ENCODE measurements at regions not wholly inside any gene's neighbourhood (a gene's known extent, or its start where the extent isn't known, plus 50 kb on each side); places are given as distances from the start of the nearest gene placed in this dataset.

DNA sequence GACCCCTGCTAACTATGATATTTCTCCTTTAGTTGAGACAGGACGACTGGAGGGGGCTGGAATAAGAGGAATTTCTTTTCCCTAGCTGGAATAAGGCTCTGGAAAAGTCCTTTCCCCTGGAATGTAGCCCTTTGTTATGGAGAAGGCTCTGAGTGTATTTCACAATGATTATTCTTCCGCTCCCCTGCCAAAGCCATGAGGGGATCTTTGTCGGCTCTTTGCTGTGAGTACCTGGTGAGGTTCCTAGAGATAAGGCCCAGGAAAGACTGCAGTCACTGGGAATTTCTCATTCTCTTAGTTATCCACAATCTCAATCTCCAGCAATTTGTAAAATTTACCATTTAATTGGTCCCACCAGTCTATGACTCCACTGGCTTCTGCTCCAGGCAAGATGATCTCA lies 340.2 kb upstream of the HNRNPA3 start:
- H3K4me3 ChIP-seq (ENCODE audit: low read depth in 2 of 2, low read length in 2 of 2): no peak overlapping the region
- no peak for ATAC-seq
- ChIA-PET CTCF (no interaction called here), POLR2A (no interaction called here)
- in situ Hi-C loops (cut with HindIII; ENCODE audit: low pct_unique_long_range_greater_than_20kb, low sequenced_read_pairs) (no loop called here), intact Hi-C loops (cut with micrococcal nuclease; ENCODE audit: unreplicated experiment) (no loop called here)
- H3K9me3 ChIP-seq (ENCODE audit: control insufficient read depth, insufficient read depth, low read depth, low read length): no peaks in the 10 kb centered on the region
- H3K4me1 ChIP-seq (ENCODE audit: control insufficient read depth, insufficient read depth, low read length): no peaks in the 10 kb centered on the region
- BruUV-seq (replicated peaks): no TSS peak
- no peaks in the 10 kb centered on the region for H3K27me3 ChIP-seq (ENCODE audit: control insufficient read depth, insufficient read depth, low read length)
- no peaks in the 10 kb centered on the region for H3K36me3 ChIP-seq (ENCODE audit: control insufficient read depth, insufficient read depth, low read length)
- DNase-seq (ENCODE audit: low read depth, low spot score): no peak
- no peak overlapping the region for H3K27ac ChIP-seq (ENCODE audit: low read length)
- TF ChIP-seq POLR2AphosphoS5 (IDR thresholded peaks at IDR 0.05; ENCODE audit: low read depth, low read length): no peak
- TF ChIP-seq, protein P1, sequence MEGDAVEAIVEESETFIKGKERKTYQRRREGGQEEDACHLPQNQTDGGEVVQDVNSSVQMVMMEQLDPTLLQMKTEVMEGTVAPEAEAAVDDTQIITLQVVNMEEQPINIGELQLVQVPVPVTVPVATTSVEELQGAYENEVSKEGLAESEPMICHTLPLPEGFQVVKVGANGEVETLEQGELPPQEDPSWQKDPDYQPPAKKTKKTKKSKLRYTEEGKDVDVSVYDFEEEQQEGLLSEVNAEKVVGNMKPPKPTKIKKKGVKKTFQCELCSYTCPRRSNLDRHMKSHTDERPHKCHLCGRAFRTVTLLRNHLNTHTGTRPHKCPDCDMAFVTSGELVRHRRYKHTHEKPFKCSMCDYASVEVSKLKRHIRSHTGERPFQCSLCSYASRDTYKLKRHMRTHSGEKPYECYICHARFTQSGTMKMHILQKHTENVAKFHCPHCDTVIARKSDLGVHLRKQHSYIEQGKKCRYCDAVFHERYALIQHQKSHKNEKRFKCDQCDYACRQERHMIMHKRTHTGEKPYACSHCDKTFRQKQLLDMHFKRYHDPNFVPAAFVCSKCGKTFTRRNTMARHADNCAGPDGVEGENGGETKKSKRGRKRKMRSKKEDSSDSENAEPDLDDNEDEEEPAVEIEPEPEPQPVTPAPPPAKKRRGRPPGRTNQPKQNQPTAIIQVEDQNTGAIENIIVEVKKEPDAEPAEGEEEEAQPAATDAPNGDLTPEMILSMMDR (IDR thresholded peaks at IDR 0.05): no peak
- TF ChIP-seq TCF7L2 (IDR thresholded peaks at IDR 0.05; ENCODE audit: low read depth, low read length): no peak
- TF ChIP-seq SIN3A (IDR thresholded peaks at IDR 0.05; ENCODE audit: borderline replicate concordance, insufficient read depth, low read depth, low read length): no peak
- TF ChIP-seq, protein P2, sequence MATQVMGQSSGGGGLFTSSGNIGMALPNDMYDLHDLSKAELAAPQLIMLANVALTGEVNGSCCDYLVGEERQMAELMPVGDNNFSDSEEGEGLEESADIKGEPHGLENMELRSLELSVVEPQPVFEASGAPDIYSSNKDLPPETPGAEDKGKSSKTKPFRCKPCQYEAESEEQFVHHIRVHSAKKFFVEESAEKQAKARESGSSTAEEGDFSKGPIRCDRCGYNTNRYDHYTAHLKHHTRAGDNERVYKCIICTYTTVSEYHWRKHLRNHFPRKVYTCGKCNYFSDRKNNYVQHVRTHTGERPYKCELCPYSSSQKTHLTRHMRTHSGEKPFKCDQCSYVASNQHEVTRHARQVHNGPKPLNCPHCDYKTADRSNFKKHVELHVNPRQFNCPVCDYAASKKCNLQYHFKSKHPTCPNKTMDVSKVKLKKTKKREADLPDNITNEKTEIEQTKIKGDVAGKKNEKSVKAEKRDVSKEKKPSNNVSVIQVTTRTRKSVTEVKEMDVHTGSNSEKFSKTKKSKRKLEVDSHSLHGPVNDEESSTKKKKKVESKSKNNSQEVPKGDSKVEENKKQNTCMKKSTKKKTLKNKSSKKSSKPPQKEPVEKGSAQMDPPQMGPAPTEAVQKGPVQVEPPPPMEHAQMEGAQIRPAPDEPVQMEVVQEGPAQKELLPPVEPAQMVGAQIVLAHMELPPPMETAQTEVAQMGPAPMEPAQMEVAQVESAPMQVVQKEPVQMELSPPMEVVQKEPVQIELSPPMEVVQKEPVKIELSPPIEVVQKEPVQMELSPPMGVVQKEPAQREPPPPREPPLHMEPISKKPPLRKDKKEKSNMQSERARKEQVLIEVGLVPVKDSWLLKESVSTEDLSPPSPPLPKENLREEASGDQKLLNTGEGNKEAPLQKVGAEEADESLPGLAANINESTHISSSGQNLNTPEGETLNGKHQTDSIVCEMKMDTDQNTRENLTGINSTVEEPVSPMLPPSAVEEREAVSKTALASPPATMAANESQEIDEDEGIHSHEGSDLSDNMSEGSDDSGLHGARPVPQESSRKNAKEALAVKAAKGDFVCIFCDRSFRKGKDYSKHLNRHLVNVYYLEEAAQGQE (IDR thresholded peaks at IDR 0.05; ENCODE audit: insufficient read depth in 1 of 2, low read depth in 2 of 2, low read length in 1 of 2): no peak

DNA sequence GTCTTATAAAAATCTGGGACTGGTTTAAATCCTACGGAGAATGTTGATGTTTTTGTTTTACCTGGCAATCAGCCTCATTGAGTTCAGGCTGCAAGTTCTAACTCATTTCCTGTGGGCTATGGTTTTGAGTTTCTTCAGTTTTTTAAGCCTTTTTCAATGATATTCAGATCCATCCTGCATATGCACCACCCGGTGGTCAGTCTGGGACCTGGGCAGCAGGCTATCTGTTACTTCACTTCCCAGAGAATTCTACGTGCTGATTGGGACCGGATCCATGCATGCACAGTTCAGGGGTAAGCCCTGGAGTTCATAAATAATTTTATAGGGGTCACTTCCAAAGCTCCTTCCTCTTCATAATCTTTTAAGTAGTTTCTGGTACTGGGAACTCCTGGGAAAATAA lies 339.2 kb upstream of the HNRNPA3 start:
- H3K36me3 ChIP-seq (ENCODE audit: control insufficient read depth, insufficient read depth, low read length): no peaks in the 10 kb centered on the region
- in situ Hi-C loops (cut with HindIII; ENCODE audit: low pct_unique_long_range_greater_than_20kb, low sequenced_read_pairs) (no loop called here), intact Hi-C loops (cut with micrococcal nuclease; ENCODE audit: unreplicated experiment) (no loop called here)
- BruUV-seq (replicated peaks): no TSS peak
- no peaks in the 10 kb centered on the region for H3K27me3 ChIP-seq (ENCODE audit: control insufficient read depth, insufficient read depth, low read length)
- POLR2A ChIA-PET: no interaction called here
- TF ChIP-seq, protein P2 (IDR thresholded peaks at IDR 0.05; ENCODE audit: insufficient read depth in 1 of 2, low read depth in 2 of 2, low read length in 1 of 2): no peak
- TF ChIP-seq, protein P1 (IDR thresholded peaks at IDR 0.05): no peak
- TF ChIP-seq TCF7L2 (IDR thresholded peaks at IDR 0.05; ENCODE audit: low read depth, low read length): no peak
- TF ChIP-seq SIN3A (IDR thresholded peaks at IDR 0.05; ENCODE audit: borderline replicate concordance, insufficient read depth, low read depth, low read length): no peak
- no peak for TF ChIP-seq POLR2AphosphoS5 (IDR thresholded peaks at IDR 0.05; ENCODE audit: low read depth, low read length)
- H3K4me1 ChIP-seq (ENCODE audit: control insufficient read depth, insufficient read depth, low read length): no peaks in the 10 kb centered on the region
- no peak for ATAC-seq
- no peaks in the 10 kb centered on the region for H3K9me3 ChIP-seq (ENCODE audit: control insufficient read depth, insufficient read depth, low read depth, low read length)
- CTCF ChIA-PET: no interaction called here
- no peak for DNase-seq (ENCODE audit: low read depth, low spot score)
- H3K27ac ChIP-seq (ENCODE audit: low read length): no peak overlapping the region
- no peak overlapping the region for H3K4me3 ChIP-seq (ENCODE audit: low read depth in 2 of 2, low read length in 2 of 2)
